Aorta (tissue), 5 donors: ENCODE measurements at regions not wholly inside any gene's neighbourhood (a gene's known extent, or its start where the extent isn't known, plus 50 kb on each side); places are given as distances from the start of the nearest gene placed in this dataset.

ENCODE experiments used
- ATAC-seq: fragments of 200-7000 bp; cut with Tn5 transposase; one replicate; pipeline ENCODE4 v1.9.1; 2022; ENCODE audit warnings: moderate library complexity; ENCODE audit not compliant: low FRiP score
- DNase-seq, 2 donors: peaks; one replicate each; pipeline ENCODE4 v3.0.0-alpha.2; 2020
- H3K27ac ChIP-seq, 2 donors: one replicate each; pipeline ENCODE4 v1.5.1; 2013; ENCODE audit warnings: low read length in 2 of 2, mild to moderate bottlenecking in 2 of 2, moderate library complexity in 2 of 2, control low read depth in 1 of 2, inconsistent platforms in 1 of 2, low read depth in 1 of 2
- H3K27me3 ChIP-seq, 2 donors: one replicate each; pipeline ENCODE4 v1.6.1; 2013; ENCODE audit warnings: control low read depth in 1 of 2, low read length in 1 of 2, mild to moderate bottlenecking in 1 of 2, moderate library complexity in 1 of 2; ENCODE audit not compliant: insufficient read depth in 2 of 2, control insufficient read depth in 1 of 2
- H3K36me3 ChIP-seq, 2 donors: one replicate each; pipeline ENCODE4 v1.6.1; 2013; ENCODE audit warnings: control low read depth in 1 of 2, low read length in 1 of 2, mild to moderate bottlenecking in 1 of 2; ENCODE audit not compliant: insufficient read depth in 2 of 2, control insufficient read depth in 1 of 2
- H3K4me1 ChIP-seq, 2 donors: one replicate each; pipeline ENCODE4 v1.6.1; 2013; ENCODE audit warnings: low read length in 2 of 2, control low read depth in 1 of 2, mild to moderate bottlenecking in 1 of 2, moderate library complexity in 1 of 2; ENCODE audit not compliant: insufficient read depth in 2 of 2, control insufficient read depth in 1 of 2
- H3K4me3 ChIP-seq, 2 donors: one replicate each; pipeline ENCODE4 v1.5.1; 2013; ENCODE audit warnings: low read length in 2 of 2, control low read depth in 1 of 2, mild to moderate bottlenecking in 1 of 2
- H3K9me3 ChIP-seq: one replicate; pipeline ENCODE4 v1.6.1; 2013; ENCODE audit warnings: mild to moderate bottlenecking, low read length; ENCODE audit not compliant: control insufficient read depth
- WGBS, 2 donors: extraction: QIAGEN DNeasy Blood & Tissue Kit; methylation state at CpG; one replicate each; pipeline ENCODE4 v1.1.7; 2013; 5-methylcytosine and 5-hydroxymethylcytosine counted together
- intact Hi-C, 2 donors: fragments of 100-400 bp; cut with DNase I; formaldehyde crosslinking; loops; one replicate each; pipeline versions ENCODE4 v1.14.2 to v1.15.0; 2022
- donor health status: healthy with polysubstance abuse.
- donor health status: Bipolar disorder and iron deficiency.
- donor health status: DM: no; HTN: no; CAD: no.
- donor health status: DM: no; HTN: no; CAD: no.
- donor health status: DM: yes; HTN: yes; CAD: no.

GRCh38 chr11:105226766-105227165, 87.2 kb upstream of the CARD18 start:
- Histone ChIP-seq H3K9me3 (no peaks in the 10 kb centered on the region), H3K27ac (no peak overlapping the region), H3K36me3 (no peaks in the 10 kb centered on the region), H3K4me1 (no peaks in the 10 kb centered on the region), H3K27me3 (no peaks in the 10 kb centered on the region), H3K4me3 (no peak overlapping the region)
- intact Hi-C loops: no loop called here
- DNase-seq: no peak
- 52 to 62% methylated on average over 2 of the region's 2 CpGs for WGBS, 2 donors
- ATAC-seq: no peak

GRCh38 chr11:105226091-105226490, 86.5 kb upstream of the CARD18 start:
- Histone ChIP-seq H3K27me3 (no peaks in the 10 kb centered on the region), H3K27ac (no peak overlapping the region), H3K4me1 (no peaks in the 10 kb centered on the region), H3K4me3 (no peak overlapping the region), H3K9me3 (no peaks in the 10 kb centered on the region), H3K36me3 (no peaks in the 10 kb centered on the region)
- ATAC-seq (no peak), DNase-seq (no peak)
- intact Hi-C loops: no loop called here

- H3K4me1 ChIP-seq: no peaks in the 10 kb centered on the region
- no peak overlapping the region for H3K4me3 ChIP-seq
- 35 to 50% methylated on average over 4 of the region's 4 CpGs for WGBS, 2 donors
- H3K27me3 ChIP-seq: no peaks in the 10 kb centered on the region
- intact Hi-C loops: no loop called here
- no peak overlapping the region for H3K27ac ChIP-seq
- H3K9me3 ChIP-seq: no peaks in the 10 kb centered on the region
- no peak for ATAC-seq
- DNase-seq: no peak
- H3K36me3 ChIP-seq: no peaks in the 10 kb centered on the region
Measured at GRCh38 chr11:105224482-105225253, 85.1 kb upstream of the CARD18 start.

GRCh38 chr11:105220121-105220520, 80.6 kb upstream of the CARD18 start:
- Histone ChIP-seq H3K4me3 (no peak overlapping the region), H3K27me3 (no peaks in the 10 kb centered on the region), H3K27ac (no peak overlapping the region), H3K36me3 (no peaks in the 10 kb centered on the region), H3K9me3 (no peaks in the 10 kb centered on the region), H3K4me1 (no peaks in the 10 kb centered on the region)
- intact Hi-C loops: no loop called here
- WGBS, 2 donors: 83 to 88% methylated on average over 5 of the region's 5 CpGs
- ATAC-seq (no peak), DNase-seq (no peak)

- Histone ChIP-seq H3K4me3 (no peak overlapping the region), H3K9me3 (no peaks in the 10 kb centered on the region), H3K27me3 (no peaks in the 10 kb centered on the region), H3K4me1 (no peaks in the 10 kb centered on the region), H3K27ac (no peak overlapping the region), H3K36me3 (no peaks in the 10 kb centered on the region)
- intact Hi-C loops: no loop called here
- WGBS, 2 donors: 95 to 96% methylated on average over 7 of the region's 7 CpGs
- no peak for DNase-seq
- ATAC-seq: no peak
Measured at GRCh38 chr11:105219670-105220069, 80.1 kb upstream of the CARD18 start.

GRCh38 chr11:105219269-105219668, 79.7 kb upstream of the CARD18 start:
- no peaks in the 10 kb centered on the region for H3K36me3 ChIP-seq
- 92 to 97% methylated on average over 10 of the region's 10 CpGs for WGBS, 2 donors
- ATAC-seq: no peak
- intact Hi-C loops: no loop called here
- H3K9me3 ChIP-seq: no peaks in the 10 kb centered on the region
- no peak overlapping the region for H3K27ac ChIP-seq
- no peak for DNase-seq
- no peaks in the 10 kb centered on the region for H3K4me1 ChIP-seq
- no peak overlapping the region for H3K4me3 ChIP-seq
- no peaks in the 10 kb centered on the region for H3K27me3 ChIP-seq

GRCh38 chr11:105215528-105215927, 76.0 kb upstream of the CARD18 start:
- no peak for ATAC-seq
- no peaks in the 10 kb centered on the region for H3K27me3 ChIP-seq
- DNase-seq: no peak
- WGBS, 2 donors: 96 to 100% methylated on average over 1 of the region's 1 CpG
- intact Hi-C loops: no loop called here
- no peaks in the 10 kb centered on the region for H3K36me3 ChIP-seq
- no peak overlapping the region for H3K4me3 ChIP-seq
- H3K4me1 ChIP-seq: no peaks in the 10 kb centered on the region
- H3K27ac ChIP-seq: no peak overlapping the region
- H3K9me3 ChIP-seq: no peaks in the 10 kb centered on the region

GRCh38 chr11:105211806-105212554, 72.4 kb upstream of the CARD18 start:
- intact Hi-C loops: no loop called here
- Histone ChIP-seq H3K27ac (no peak overlapping the region), H3K4me1 (no peaks in the 10 kb centered on the region), H3K4me3 (no peak overlapping the region), H3K36me3 (no peaks in the 10 kb centered on the region), H3K9me3 (no peaks in the 10 kb centered on the region), H3K27me3 (no peaks in the 10 kb centered on the region)
- DNase-seq (no peak), ATAC-seq (no peak)
- WGBS, 2 donors: 44% methylated on average over 5 of the region's 5 CpGs

GRCh38 chr11:105208019-105208418, 68.5 kb upstream of the CARD18 start:
- no peak for ATAC-seq
- Histone ChIP-seq H3K4me3 (no peak overlapping the region), H3K27ac (no peak overlapping the region), H3K4me1 (no peaks in the 10 kb centered on the region), H3K36me3 (no peaks in the 10 kb centered on the region), H3K9me3 (no peaks in the 10 kb centered on the region), H3K27me3 (no peaks in the 10 kb centered on the region)
- WGBS, 2 donors: 81 to 88% methylated on average over 4 of the region's 4 CpGs
- DNase-seq: no peak
- intact Hi-C loops: no loop called here
